HG02798 (cell line): ENCODE measurements at regions not wholly inside any gene's neighbourhood (a gene's known extent, or its start where the extent isn't known, plus 50 kb on each side); places are given as distances from the start of the nearest gene placed in this dataset.

Experiments
- ATAC-seq: cut with Tn5 transposase; IDR thresholded peaks from one replicate; pipeline ENCODE4 v1.9.1; 2021; ENCODE audit warnings: mild to moderate bottlenecking; ENCODE audit not compliant: unreplicated experiment, poor library complexity

DNA sequence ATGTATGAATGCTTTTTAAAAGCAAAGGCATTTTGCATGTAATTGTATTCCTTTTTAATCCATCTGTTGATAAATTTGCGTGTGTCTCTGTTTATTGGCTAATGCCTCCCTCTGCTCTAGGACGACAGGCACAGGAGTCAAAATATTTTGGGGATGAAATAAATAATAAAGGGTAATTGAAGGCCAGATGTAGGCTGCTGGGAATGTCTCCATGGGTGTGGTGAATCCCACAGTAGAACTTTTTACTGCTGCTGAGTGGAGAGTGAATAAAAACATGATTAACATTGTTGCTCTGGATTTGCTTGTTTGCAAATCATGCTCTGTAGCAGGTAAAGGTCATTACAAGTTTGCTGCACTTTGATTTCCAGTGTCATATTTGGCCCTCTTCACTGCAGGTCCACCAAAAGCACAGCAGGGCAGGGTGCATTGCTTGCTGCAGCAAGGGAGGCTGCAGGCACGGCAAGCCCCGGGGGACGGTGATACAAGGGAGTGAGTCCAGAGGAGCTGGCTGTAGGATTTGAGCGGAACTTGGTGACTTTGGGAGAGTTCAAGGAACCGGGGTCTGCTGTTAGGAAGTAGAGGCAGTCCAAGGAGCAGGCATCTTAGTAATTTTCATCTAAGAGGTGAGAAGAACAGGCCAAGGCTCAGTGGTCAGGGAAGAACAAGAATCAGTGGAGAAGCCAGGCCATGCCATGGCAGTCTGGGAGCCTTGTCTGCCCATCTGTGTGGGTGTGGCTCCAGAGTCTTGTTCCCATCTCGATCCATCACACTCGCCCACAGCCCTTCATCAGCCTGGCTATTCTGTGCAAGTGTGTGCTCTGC lies 201.5 kb upstream of the RAB6C start:
- no peak for ATAC-seq

GRCh38 chr2:129778584-129778877 lies 200.9 kb upstream of the RAB6C start:
- ATAC-seq: no peak

GRCh38 chr2:129779783-129780182 lies 199.7 kb upstream of the RAB6C start:
- no peak for ATAC-seq

- no peak for ATAC-seq
These were observed 198.9 kb upstream of the RAB6C start for GRCh38 chr2:129780316-129781270.

DNA sequence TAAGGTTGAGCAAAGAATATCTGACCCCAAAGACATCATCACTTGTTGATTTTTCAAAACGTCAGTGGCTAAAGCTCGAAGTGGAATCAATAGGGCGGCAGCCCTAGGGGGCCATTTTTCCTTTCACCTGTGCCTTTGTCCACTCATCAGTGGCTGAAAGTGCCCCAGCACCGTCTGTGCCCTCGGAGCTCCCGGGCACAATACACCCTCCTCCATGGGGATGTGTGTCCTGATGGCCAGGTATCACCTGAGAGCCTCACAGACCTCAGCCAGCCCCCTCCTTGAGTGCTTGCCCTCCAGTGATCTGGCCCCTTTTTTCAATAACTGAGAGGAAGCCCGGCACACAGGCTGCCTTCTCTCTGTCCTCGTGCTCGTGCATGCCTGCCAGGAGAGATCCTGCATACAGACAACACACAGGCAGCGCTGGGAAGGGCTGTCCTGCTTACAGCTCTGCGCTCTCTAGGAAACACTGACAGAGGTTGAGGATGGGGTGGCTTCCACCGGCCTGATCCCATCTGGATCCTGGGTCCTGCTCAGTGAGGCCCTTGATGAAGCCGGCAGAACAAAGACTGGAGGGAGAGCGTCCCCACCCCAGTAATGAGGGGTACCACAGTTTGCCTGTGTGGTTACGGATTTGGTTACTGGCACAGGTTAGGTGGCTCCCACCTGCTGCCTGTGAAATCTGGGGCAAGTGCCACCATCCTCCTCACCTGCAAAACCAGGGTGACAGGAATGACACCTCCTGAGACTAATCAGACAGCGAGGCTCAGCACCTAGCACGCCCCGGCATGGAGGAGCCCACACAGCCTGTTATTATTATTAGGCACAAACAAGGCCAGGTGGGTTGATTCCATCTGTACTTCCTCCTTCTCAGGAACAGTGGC lies 197.5 kb upstream of the RAB6C start:
- no peak for ATAC-seq

- no peak for ATAC-seq
These were observed 196.9 kb upstream of the RAB6C start for GRCh38 chr2:129782633-129782990.

- no peak for ATAC-seq
These were observed 195.0 kb upstream of the RAB6C start for GRCh38 chr2:129784486-129784885.

DNA sequence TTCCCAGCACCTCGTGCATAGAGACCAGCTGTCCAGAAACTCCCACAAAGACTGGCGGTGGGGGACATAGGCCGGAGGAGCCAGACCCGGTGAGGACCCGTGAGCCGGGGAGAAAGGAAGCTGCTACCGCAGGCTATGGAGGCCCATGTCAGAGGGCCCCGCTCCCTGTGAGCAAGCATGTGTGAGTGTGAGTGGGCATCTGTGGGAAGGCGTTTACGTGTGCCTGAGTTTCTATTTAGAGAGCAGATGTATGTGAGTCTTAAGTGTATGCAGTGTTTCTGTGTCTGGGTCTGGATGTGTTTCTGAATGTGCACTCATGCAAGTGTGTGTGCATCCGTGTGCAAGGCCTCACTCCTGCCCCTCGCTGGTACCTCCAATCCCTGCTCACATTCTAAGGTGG lies 187.8 kb upstream of the RAB6C start:
- no peak for ATAC-seq

DNA sequence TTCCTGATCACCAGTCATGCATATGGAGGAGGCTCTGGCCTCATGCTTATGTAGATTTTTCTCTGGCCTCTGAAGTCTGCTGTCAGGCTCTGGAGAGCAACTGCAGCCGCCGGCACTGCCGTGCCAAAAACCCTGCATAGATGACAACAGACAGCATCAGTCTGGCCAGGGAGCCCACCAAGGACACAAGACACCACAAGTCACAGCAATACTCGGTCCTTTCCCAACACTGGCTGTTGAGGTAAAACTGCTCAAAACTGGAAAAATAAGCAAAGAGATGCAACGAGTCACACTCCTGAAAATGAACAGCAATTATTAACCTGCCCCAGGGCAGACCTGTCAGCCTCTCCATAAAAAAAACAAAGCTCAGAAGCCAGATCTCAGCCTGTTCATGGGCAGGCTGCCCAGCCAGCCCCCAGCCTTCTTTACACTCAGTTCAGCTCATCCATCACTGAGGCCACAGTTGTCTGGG lies 186.0 kb upstream of the RAB6C start:
- ATAC-seq: no peak

DNA sequence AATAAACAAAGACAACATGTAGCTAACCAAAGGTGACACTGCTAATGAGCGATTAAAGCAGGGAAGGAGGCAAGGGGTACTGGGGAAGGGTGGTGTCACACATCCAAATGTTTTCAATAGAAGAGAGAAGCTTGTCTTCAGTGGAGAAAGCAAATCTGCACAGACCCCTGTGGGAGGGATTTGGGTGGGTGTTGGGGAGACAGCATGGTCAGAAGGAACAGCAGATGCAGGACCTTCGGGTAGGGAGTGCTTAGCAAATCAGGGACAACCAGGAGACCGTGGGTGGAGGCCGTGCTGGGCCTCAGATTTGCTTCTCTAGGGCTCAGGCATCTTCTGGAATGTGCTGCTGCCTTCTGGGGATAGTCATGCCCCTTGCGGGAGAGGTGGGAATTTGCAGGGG lies 185.3 kb upstream of the RAB6C start:
- ATAC-seq: no peak

DNA sequence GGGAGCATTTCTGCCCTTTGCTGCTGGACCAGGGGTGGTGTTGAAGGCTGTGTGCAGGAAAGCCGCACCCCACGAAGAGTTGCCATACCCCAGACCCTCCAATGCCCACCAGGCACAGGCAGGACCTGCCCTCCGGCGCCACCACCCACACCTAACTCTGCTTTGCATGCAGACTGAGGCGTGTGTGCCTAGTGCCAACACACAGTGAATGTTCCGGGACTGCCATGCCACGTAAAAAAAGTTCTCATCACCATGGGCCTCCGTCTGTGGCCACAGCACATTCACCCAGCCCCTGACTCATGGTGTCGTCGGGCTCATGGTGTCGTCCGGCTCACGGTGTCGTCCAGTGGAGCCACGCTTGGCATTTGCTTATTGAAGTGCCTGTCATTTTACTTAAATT lies 184.9 kb upstream of the RAB6C start:
- no peak for ATAC-seq

- no peak for ATAC-seq
These were observed 183.2 kb upstream of the RAB6C start for GRCh38 chr2:129796225-129796624.

GRCh38 chr2:129796801-129797488 lies 182.5 kb upstream of the RAB6C start:
- no peak for ATAC-seq

DNA sequence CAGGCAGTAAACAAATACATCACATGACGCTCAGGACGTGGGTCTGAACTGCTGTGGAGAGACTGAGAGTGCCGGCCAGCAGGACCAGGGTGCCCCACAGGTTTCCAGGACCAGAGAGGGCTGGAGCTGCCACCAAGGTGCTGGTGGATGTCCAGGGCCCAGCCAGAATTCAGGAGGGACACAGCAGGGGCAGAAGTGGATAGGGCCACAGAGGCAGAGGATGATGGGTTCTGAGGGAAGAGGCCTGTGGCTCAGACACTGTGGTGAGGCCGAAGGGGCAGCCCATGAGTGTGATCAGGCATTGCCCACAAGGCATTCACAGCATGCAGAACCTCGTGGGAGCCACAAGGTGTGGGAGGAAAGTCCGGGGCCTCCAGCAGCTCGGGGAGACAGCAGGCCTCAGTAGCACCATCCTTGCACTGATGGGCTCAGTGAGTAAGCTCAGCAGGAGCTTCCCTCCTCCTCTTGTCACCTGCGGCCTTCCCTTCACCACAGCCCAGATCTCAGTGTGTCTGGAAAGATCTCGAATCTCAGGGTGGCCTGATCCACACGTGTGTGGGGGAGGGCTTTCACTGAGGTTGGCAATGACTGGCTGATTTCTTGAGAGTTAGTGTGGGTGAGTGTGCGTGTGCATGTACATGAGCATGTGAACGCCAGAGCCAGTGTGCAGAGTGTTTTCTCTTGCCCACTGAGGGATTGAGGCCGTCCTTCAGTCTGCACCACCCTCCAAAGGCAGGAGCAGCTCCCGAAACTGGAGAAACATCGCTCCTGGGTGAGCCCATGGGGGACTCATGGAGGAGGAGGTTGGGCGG lies 181.8 kb upstream of the RAB6C start:
- no peak for ATAC-seq

GRCh38 chr2:129798301-129798581 lies 181.2 kb upstream of the RAB6C start:
- no peak for ATAC-seq

DNA sequence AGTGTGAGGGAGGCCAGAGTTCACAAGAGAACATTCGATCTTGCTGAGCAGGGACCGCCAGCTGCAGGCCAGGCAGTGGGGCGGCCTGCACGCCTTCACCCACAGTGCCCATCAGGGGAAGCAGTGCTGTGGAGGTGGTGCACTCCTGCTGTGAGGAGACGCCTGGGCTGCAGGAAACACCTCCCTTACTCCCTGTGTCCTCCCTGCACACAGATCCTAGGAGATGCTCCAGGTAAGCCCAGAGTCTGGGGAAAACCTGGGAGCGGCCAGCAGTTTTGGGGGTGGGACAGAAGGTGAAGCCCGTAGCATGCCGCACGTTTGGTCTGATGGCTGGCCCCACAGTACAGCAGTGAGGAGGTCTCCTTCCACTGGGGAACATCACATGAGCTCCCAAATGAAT lies 180.8 kb upstream of the RAB6C start:
- ATAC-seq: no peak

- no peak for ATAC-seq
These were observed 180.2 kb upstream of the RAB6C start for GRCh38 chr2:129799036-129799958.

- no peak for ATAC-seq
These were observed 179.2 kb upstream of the RAB6C start for GRCh38 chr2:129800285-129800684.
